ENCODE measurements at regions not wholly inside any gene's neighbourhood (a gene's known extent, or its start where the extent isn't known, plus 50 kb on each side); places are given as distances from the start of the nearest gene placed in this dataset.

DNA sequence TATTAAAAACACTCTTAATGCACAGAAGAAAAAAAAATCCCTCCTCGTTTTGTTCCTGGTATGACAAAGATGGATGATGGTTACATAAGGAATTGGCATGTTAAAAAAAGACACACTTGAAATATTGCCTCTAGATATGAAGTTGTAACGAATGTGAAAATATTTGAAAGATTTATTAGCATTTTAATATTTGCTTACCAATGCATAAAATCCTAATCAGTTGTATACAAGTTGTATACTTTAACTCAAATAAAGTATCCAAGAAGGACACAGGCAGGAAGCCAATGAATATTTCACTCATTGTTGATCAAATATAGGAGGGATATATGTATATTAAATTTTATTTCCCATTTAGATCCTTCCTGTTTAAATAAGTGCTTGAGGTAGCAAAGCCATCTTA, 850.8 kb upstream of the RBFOX1 start:
- Histone ChIP-seq H3K4me2 (ENCODE audit: unreplicated experiment) (no peak overlapping the region), H3K36me3 (ENCODE audit: low read depth) (no peaks in the 10 kb centered on the region), H3K4me3 (no peak overlapping the region), H2AFZ (no peak overlapping the region), H3K4me1 (ENCODE audit: insufficient read depth) (no peaks in the 10 kb centered on the region), H3K27me3 (replicated peaks; ENCODE audit: insufficient read depth) (no peaks in the 10 kb centered on the region), H3K9me3 (ENCODE audit: low read depth) (no peaks in the 10 kb centered on the region), H3F3A (ENCODE audit: insufficient read depth) (no peaks in the 10 kb centered on the region), H3K9me2 (ENCODE audit: insufficient read depth) (no peaks in the 10 kb centered on the region), H3K9ac (no peak overlapping the region), H4K20me1 (ENCODE audit: insufficient read depth) (no peaks in the 10 kb centered on the region), H3K79me2 (ENCODE audit: insufficient read depth) (no peaks in the 10 kb centered on the region), H3K27ac (no peak overlapping the region)
- in situ Hi-C loops (cut with MboI): no loop called here
- WGBS, 2 experiments (ENCODE audit: low coverage in 1 of 2, low lambda C conversion rate in 2 of 2, missing lambda C conversion rate in 2 of 2): 3% methylated on average over 2 of the region's 2 CpGs
- DNase-seq: no peak
- TF ChIP-seq EZH2 (IDR thresholded peaks at IDR 0.05; ENCODE audit: insufficient read depth, poor library complexity, severe bottlenecking): no peak

DNA sequence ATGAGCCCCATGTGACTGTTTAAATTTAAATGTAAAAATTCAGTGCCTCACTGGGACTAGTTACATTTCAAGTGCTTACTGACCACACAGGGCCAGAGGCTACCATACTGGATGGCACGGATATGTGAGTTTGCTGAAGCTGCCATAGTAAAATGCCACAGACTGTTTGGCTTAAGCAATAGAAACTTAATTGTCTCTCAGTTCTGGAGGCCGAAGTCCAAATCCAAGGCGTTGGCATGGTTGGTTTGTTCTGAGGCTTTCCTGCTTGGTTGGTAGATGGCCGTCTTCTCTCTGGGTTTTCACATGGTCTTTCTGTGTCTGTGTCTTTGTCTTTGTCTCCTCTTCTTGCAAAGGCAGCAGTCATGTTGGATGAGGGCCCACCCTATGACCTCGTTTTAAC, 878.9 kb upstream of the RBFOX1 start:
- Histone ChIP-seq H3K4me2 (ENCODE audit: unreplicated experiment) (no peak overlapping the region), H3K9ac (no peak overlapping the region), H3K36me3 (ENCODE audit: low read depth) (no peaks in the 10 kb centered on the region), H3F3A (ENCODE audit: insufficient read depth) (no peaks in the 10 kb centered on the region), H3K79me2 (ENCODE audit: insufficient read depth) (no peaks in the 10 kb centered on the region), H3K4me1 (ENCODE audit: insufficient read depth) (no peaks in the 10 kb centered on the region), H3K27me3 (replicated peaks; ENCODE audit: insufficient read depth) (no peaks in the 10 kb centered on the region), H3K4me3 (no peak overlapping the region), H3K9me3 (ENCODE audit: low read depth) (no peaks in the 10 kb centered on the region), H4K20me1 (ENCODE audit: insufficient read depth) (no peaks in the 10 kb centered on the region), H3K9me2 (ENCODE audit: insufficient read depth) (no peaks in the 10 kb centered on the region), H3K27ac (no peak overlapping the region), H2AFZ (no peak overlapping the region)
- no peak for DNase-seq
- in situ Hi-C loops (cut with MboI): no loop called here
- 33 to 34% methylated on average over 5 of the region's 5 CpGs for WGBS, 2 experiments (ENCODE audit: low coverage in 1 of 2, low lambda C conversion rate in 2 of 2, missing lambda C conversion rate in 2 of 2)
- TF ChIP-seq EZH2phosphoT487 (IDR thresholded peaks at IDR 0.05; ENCODE audit: insufficient read depth, low read depth): no peak
- TF ChIP-seq EZH2 (IDR thresholded peaks at IDR 0.05; ENCODE audit: insufficient read depth, poor library complexity, severe bottlenecking): no peak

DNA sequence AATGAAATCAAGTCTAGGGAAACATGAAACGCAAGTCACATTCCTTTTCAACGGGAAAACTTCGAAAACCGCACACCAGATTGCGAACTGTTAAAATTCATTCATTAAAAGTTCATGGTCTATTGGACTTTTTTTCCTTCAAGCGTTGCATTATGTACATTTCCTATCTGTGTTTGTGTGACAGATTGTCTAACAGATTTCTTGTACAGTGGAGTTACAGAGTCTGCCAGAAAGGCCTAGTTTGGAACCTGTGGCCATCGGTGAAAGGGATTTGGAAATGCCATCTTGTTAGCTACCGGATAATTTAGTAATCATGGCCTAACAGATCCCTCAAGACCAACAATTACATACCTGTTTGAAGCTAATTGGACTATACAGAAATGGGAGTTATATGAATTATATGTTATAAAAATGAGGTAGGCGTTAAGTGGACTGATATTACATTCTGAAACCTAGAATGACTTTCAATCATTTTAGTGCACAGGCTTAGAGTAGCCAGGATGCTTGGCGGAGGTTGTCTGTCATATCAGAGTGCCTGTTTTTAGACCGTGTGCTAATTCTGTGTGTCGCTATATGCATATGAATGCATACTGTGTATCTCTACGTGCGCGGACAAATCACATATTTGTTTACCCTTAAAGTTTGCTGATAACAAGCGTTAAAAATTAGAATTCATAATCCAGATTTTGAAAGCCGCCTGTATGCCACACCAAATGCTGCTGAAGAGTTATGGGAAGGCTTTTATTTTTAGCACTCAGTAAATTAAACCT, 885.4 kb upstream of the RBFOX1 start:
- H3K4me2 ChIP-seq (ENCODE audit: unreplicated experiment): no peak overlapping the region
- H3K4me1 ChIP-seq (ENCODE audit: insufficient read depth): no peaks in the 10 kb centered on the region
- in situ Hi-C loops (cut with MboI): no loop called here
- H3K27me3 ChIP-seq (replicated peaks; ENCODE audit: insufficient read depth): no peaks in the 10 kb centered on the region
- H4K20me1 ChIP-seq (ENCODE audit: insufficient read depth): no peaks in the 10 kb centered on the region
- no peak overlapping the region for H3K27ac ChIP-seq
- H3K9ac ChIP-seq: no peak overlapping the region
- no peaks in the 10 kb centered on the region for H3K9me3 ChIP-seq (ENCODE audit: low read depth)
- no peaks in the 10 kb centered on the region for H3F3A ChIP-seq (ENCODE audit: insufficient read depth)
- no peaks in the 10 kb centered on the region for H3K79me2 ChIP-seq (ENCODE audit: insufficient read depth)
- WGBS, 2 experiments (ENCODE audit: low coverage in 1 of 2, low lambda C conversion rate in 2 of 2, missing lambda C conversion rate in 2 of 2): 52 to 53% methylated on average over 17 of the region's 17 CpGs
- TF ChIP-seq EZH2phosphoT487 (IDR thresholded peaks at IDR 0.05; ENCODE audit: insufficient read depth, low read depth): no peak
- TF ChIP-seq EZH2 (IDR thresholded peaks at IDR 0.05; ENCODE audit: insufficient read depth, poor library complexity, severe bottlenecking): no peak
- no peaks in the 10 kb centered on the region for H3K9me2 ChIP-seq (ENCODE audit: insufficient read depth)
- H2AFZ ChIP-seq: no peak overlapping the region
- no peak overlapping the region for H3K4me3 ChIP-seq
- H3K36me3 ChIP-seq (ENCODE audit: low read depth): no peaks in the 10 kb centered on the region
- DNase-seq: no peak

DNA sequence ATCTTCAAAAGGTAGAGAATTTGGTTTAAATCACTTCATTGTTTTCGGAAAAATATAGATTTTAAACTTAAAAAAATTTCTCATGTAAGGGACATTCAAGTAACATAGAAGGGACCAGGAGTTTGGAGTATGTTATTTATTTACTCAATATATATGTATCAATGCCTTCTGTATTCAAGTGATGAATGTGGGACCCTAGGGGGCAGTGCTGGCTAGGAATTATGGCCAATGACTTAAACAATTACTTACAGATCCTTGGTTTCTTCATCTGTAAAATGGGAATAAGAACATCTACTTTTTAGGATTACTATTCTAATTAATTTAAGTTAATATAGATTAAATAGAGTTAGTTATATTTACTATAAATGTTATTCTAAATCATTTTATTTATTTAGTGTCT, 886.3 kb upstream of the RBFOX1 start:
- Histone ChIP-seq H3K9me3 (ENCODE audit: low read depth) (no peaks in the 10 kb centered on the region), H4K20me1 (ENCODE audit: insufficient read depth) (no peaks in the 10 kb centered on the region), H2AFZ (no peak overlapping the region), H3K9me2 (ENCODE audit: insufficient read depth) (no peaks in the 10 kb centered on the region), H3K4me3 (no peak overlapping the region), H3K36me3 (ENCODE audit: low read depth) (no peaks in the 10 kb centered on the region), H3K27ac (no peak overlapping the region), H3K79me2 (ENCODE audit: insufficient read depth) (no peaks in the 10 kb centered on the region), H3K9ac (no peak overlapping the region), H3F3A (ENCODE audit: insufficient read depth) (no peaks in the 10 kb centered on the region), H3K4me1 (ENCODE audit: insufficient read depth) (no peaks in the 10 kb centered on the region), H3K27me3 (replicated peaks; ENCODE audit: insufficient read depth) (no peaks in the 10 kb centered on the region), H3K4me2 (ENCODE audit: unreplicated experiment) (no peak overlapping the region)
- TF ChIP-seq EZH2 (IDR thresholded peaks at IDR 0.05; ENCODE audit: insufficient read depth, poor library complexity, severe bottlenecking) (no peak), EZH2phosphoT487 (IDR thresholded peaks at IDR 0.05; ENCODE audit: insufficient read depth, low read depth) (no peak)
- DNase-seq: no peak
- in situ Hi-C loops (cut with MboI): no loop called here
- WGBS, 2 experiments (ENCODE audit: low coverage in 1 of 2, low lambda C conversion rate in 2 of 2, missing lambda C conversion rate in 2 of 2): 37 to 43% methylated on average over 1 of the region's 1 CpG

Data from GM23248 (cell line).